HG02610 (cell line): ENCODE measurements at regions not wholly inside any gene's neighbourhood (a gene's known extent, or its start where the extent isn't known, plus 50 kb on each side); places are given as distances from the start of the nearest gene placed in this dataset.
"Not testable (repeated sequence)": the region's sequence is repeated elsewhere in the genome, so short reads cannot be mapped to it uniquely, and the experiment has no call there.

Experiments used
- ATAC-seq: cut with Tn5 transposase; IDR thresholded peaks from one replicate; pipeline ENCODE4 v1.9.1; 2021; ENCODE audit warnings: mild to moderate bottlenecking, moderate library complexity; ENCODE audit not compliant: unreplicated experiment

GRCh38 chr16:73106329-73107034 lies 58.6 kb upstream of the ZFHX3 start:
- no peak for ATAC-seq

GRCh38 chr16:73101568-73101967 lies 53.6 kb upstream of the ZFHX3 start:
- ATAC-seq, result no peak

- ATAC-seq, result not testable (repeated sequence)
Measured at GRCh38 chr16:73099601-73100000, 51.7 kb upstream of the ZFHX3 start.
